ENCODE measurements at regions not wholly inside any gene's neighbourhood (a gene's known extent, or its start where the extent isn't known, plus 50 kb on each side); places are given as distances from the start of the nearest gene placed in this dataset.

GRCh38 chr2:133667968-133668367, 99.7 kb upstream of the NCKAP5 start:
- DNase-seq = no peak

- no peak for DNase-seq
Observed at GRCh38 chr2:133668547-133668946, 100.3 kb upstream of the NCKAP5 start.

DNA sequence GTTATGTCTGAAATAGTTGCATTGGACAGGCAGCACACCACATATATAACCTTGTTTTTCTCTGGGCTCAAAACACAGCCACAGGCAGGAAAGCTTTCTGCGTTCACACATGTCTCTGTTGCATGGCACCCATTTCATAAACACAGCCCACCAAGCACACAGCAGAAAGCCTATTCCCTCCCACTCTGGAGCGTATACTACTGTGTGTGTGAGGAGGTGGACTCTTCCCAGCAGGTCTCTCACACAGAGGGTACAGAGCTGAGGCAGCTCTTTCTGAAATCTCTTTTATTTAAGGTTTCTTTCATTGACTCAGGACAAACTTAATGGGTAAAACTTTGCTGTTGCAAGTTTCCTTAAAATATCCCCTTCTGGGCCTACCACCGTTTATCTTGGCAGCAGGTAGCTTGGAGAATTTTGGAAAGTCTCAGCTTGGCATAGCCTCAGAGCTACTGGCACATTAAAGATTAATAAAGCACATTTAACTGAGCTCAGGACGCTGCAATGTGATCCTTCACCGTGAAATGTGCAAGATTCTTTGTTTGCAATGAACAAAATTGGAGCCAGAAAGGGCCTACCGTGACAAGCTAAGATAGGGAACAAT, 105.1 kb upstream of the NCKAP5 start:
- DNase-seq = no peak

- no peak for DNase-seq
Observed at GRCh38 chr2:133674066-133674432, 105.8 kb upstream of the NCKAP5 start.

DNA sequence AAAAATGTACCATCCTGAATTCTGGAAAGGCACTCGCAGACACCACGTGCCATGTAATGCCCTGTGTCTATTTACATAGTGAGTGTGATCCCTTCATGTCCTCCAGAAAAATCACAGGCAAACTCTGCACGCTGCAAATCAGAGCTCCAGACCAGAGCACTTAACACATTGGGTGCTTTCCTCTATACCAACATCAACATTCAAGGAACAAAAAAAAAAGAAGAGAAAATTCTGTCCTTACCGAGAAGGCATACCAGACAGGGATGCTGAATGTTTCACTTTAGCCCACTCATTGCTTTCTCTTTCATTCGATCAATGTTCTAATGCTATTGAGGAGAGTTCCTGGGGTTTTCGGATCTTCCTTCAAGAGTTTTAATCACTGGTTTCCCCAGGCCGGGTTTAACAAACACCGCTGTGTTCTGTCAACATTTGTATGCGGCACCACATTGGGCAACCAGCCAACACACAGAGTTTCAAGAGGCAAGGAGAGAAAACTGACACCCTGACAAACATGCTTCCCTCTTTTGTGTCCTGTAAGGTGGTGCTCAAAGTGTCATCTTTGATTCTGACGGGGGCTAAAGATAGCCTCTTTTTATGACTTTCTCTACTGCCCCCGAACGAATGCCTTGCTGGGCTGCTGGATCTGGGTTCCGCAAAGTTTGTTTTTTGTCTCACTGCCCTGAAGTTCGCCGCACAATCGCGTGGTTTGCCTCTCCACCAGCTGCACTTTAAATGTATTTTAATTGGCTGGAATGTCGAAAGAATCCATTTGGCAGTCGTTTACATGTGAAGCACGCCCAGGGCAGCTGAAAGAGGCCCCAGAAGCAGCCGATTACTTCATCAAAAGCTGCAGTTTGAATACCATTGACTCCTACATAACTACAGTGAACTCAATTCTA, 106.4 kb upstream of the NCKAP5 start:
- no peak for DNase-seq

GRCh38 chr2:133676392-133677130, 108.3 kb upstream of the NCKAP5 start:
- DNase-seq = no peak

- no peak for DNase-seq
Observed at GRCh38 chr2:133680343-133681049, 112.2 kb upstream of the NCKAP5 start.

DNA sequence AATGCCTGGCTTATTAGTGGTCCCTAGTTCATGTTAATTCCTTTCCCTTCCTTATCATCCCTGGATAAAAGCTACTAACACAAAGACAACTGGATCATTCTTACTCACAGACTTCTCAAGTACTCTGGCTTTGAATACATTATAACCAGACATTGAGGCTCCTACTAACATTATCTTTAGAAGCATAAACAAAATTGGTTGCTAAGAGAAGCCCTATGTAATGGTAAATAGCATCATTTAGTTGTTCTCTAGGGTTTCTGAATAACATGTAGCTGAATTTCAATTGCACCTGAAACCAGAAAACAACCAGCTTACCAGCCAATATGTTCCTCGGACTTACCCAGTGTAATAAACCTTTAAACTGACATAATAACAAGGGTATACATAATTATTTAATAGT, 114.1 kb upstream of the NCKAP5 start:
- DNase-seq = no peak

- no peak for DNase-seq
Observed at GRCh38 chr2:133682906-133683305, 114.6 kb upstream of the NCKAP5 start.

DNA sequence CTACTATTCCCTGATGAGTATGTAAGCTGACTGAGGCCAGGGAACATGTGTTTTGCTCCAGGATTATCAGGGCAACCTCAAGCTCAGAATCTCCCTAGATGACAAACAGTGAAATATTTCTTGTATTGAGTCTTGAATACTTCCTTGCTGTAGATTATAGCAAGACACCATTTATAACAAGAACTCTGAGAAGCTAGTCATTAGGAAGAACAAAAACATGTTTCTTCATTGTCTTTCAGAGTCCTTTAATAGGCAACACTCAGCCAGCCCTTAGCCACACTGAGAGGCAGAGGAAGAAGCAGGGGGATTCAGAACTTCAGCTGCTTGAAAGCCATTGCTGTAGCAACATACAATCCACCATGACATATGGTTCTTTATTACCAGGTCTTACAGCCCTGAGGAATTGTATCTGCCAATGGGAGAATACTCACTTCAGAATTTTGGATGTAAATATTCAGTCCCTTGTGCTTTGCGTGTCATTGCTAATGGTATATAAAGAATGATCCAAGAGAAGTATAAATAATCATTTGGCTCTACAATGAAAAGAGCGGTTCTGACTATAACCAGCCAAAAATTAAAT, 117.5 kb upstream of the NCKAP5 start:
- DNase-seq = no peak

GRCh38 chr2:133690780-133691179, 122.5 kb upstream of the NCKAP5 start:
- no peak for DNase-seq

- DNase-seq = no peak
Observed at GRCh38 chr2:133691336-133691735, 123.1 kb upstream of the NCKAP5 start.

DNA sequence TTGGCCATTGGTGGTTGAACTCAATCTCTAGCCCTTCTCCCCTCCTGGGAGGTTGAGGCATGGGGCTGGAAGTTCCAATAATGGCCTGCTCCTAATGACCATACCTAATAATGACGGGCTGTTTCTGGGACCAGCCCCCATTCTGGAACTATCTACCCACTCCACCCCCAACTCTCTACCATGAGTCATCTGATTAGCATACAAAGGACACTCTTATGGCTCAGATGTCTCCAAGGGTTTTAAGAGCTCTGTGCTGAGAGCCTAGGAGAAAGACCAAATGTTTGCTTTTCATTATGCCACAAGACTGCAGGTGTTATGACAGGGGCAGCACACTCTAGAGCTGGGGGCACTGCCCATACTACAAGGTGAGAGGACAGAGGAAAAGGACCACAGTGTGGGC, 137.0 kb upstream of the NCKAP5 start:
- DNase-seq = no peak

DNA sequence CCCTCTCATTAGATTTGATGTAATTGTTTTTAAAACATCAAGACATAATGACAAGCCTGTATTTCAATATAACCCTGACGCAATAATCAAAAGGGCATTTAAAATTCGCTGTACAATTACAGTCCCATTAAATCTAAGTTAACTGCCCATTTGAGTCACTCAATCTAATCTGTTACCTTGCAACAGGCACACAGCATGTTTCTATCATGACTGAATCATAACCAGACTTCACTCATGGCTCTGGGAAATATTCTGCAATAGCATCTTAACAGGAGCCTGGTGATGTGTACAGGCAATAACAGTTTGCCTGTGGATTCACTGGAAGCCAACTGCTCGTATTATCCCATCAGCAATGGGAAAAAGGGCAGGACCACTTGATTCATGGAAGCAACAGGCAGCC, 142.3 kb upstream of the NCKAP5 start:
- DNase-seq = no peak

DNA sequence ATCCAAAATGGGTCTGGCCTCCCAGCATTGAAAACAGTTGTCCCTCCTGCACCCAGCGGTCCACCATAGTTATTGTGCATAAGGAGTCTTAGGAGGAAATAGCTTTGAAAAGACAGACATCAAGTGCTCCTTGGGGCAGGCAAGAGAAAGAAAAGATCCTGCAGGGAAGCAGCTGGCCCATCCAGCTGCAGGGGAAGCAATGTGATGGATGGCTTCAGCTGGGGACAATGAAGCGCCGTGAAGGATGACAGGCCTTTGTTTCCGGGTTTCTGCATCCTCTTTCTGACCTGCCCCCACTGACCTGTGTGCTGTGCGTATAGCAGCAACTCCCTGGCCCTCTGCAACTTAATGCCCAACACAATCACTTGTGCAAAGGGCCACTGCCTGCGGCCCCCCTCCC, 142.9 kb upstream of the NCKAP5 start:
- DNase-seq = no peak

DNA sequence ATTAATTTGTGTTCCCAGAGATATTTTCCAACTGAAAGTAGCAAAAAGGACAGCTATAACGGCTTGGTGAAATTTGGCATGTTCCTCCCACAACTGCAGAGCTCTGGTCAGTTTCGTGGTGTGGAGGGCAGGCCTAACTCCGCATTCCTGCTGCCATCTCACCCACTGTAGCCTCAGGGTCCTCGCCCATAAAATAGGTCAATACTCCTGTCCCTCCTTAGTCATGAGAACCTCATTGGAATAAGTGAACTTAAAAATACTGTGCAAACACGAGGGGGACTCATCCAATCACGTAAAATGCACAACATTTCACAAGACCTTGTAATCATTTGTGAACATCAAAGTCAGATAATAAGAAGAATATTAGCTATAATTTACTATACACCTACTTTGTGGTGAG, 143.5 kb upstream of the NCKAP5 start:
- DNase-seq = no peak

GRCh38 chr2:133712369-133712768, 144.1 kb upstream of the NCKAP5 start:
- DNase-seq = no peak

DNA sequence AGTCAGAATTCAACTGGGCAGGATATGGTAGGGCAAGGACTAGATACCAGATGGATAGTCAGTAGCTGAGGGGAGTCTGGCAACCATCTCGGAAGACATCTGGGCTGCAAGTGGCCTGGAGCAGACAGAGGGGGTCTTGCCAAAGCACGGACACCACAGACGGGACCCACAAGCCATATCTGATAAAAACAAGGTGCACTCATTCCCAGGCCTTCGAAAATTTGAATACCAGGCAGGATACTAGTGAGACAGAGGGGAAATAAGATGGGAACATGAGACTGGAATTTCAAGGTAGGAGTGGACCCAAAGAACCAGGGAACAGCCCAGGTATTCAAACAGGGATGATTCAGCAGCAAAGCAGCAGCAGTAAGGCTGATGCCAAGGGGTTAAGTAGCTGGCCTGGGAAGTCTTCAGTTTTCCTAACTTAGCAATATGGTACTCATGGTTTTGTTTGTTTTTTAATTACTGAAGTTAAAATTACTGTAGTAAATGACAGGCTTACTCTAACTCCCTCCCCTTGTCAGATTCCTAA, 144.9 kb upstream of the NCKAP5 start:
- DNase-seq = no peak

DNA sequence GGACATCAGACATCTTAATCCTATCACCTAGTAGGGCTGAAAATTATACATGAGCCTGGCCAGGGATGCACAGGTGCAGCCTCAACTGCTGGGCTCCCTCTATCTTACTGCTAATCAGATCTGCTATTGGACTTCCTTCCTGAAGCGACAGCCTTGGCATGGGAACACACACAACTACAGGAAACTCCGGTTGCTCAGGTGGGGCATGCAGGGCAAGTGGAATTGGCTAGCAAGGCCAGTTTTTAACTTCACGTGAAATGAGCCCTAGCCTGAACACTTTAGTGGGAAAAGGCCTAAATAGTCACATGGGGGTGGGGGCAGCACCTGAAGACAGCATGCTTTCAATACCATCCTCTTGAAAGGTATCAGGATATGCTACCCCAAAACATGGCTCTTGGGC, 147.9 kb upstream of the NCKAP5 start:
- DNase-seq = no peak

- DNase-seq = no peak
Observed at GRCh38 chr2:133717497-133717896, 149.2 kb upstream of the NCKAP5 start.

DNA sequence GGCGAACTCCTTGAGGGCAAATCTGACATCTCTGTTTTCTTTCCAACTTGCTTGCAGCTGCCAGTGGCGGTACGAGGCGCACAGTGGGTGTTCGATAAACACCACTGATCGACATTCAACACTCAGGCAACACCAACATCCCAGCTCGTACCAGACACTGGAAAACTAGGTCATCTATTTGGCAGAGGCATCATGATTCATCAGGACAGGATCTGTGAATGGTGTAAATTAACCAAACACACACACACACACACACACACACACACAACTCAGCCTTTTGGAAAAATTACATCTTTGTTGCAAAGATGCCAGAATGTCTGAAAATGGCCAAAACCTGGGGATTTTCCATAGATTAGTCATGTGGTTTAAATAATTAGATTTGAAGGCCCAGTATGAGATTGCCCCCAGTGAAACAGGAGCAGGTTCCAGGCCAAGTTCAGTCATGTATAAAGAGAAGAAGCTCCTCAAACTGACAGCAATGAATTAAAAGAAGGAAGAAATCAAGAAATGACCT, 150.5 kb upstream of the NCKAP5 start:
- no peak for DNase-seq

GRCh38 chr2:133720429-133720828, 152.2 kb upstream of the NCKAP5 start:
- DNase-seq = no peak

Data from CD4-positive, alpha-beta T cell treated with Interleukin-21 for 1 hour (primary cell).